ENCODE measurements at regions not wholly inside any gene's neighbourhood (a gene's known extent, or its start where the extent isn't known, plus 50 kb on each side); places are given as distances from the start of the nearest gene placed in this dataset.

- FAIRE-seq (no peak), DNase-seq (ENCODE audit: low read depth, low spot score) (no peak)
- CTCF ChIA-PET = no interaction called here
- Histone ChIP-seq H3K79me2 (ENCODE audit: control insufficient read depth, insufficient read depth, low read length) (no peaks in the 10 kb centered on the region), H3K27ac (ENCODE audit: insufficient read depth, low read depth, low read length) (no peak overlapping the region), H3K36me3 (ENCODE audit: control insufficient read depth in 2 of 2, extremely low read depth in 1 of 2, insufficient read depth in 2 of 2, low read length in 2 of 2) (no peaks in the 10 kb centered on the region), H3K4me1 (ENCODE audit: control insufficient read depth, extremely low read depth, insufficient read depth, low read length) (no peaks in the 10 kb centered on the region), H3K27me3 (ENCODE audit: control insufficient read depth in 2 of 2, insufficient read depth in 2 of 2, low read length in 2 of 2) (peaks cover 0 to 4% of the 10 kb centered on the region in 2 experiments), H3K9ac (replicated peaks; ENCODE audit: extremely low read depth, insufficient read depth, low read length) (no peak overlapping the region), H3K4me3 (replicated peaks in 1 of 3; ENCODE audit: insufficient read depth in 1 of 3, low read depth in 1 of 3, low read length in 3 of 3) (no peak overlapping the region), H3K4me2 (ENCODE audit: insufficient read depth, low read length) (no peak overlapping the region), H3K9me1 (replicated peaks; ENCODE audit: control insufficient read depth, extremely low read depth, insufficient read depth, low read length) (no peaks in the 10 kb centered on the region), H2AFZ (ENCODE audit: low read depth, low read length) (no peak overlapping the region), H4K20me1 (replicated peaks; ENCODE audit: control insufficient read depth, extremely low read depth, insufficient read depth, low read length) (no peaks in the 10 kb centered on the region), H3K9me3 (replicated peaks; ENCODE audit: control insufficient read depth, insufficient read depth, low read length) (no peaks in the 10 kb centered on the region)
- dilution Hi-C loops (cut with MboI; ENCODE audit: extremely low pct_ligation_motif_present, low sequenced_read_pairs) (no loop called here), intact Hi-C loops (cut with micrococcal nuclease) (no loop called here)
- no TSS peak for BruUV-seq (replicated peaks)
- TF ChIP-seq GATA2 (IDR thresholded peaks at IDR 0.05; ENCODE audit: insufficient read depth, insufficient read length, low read depth, low read length) = no peak
- no peak for TF ChIP-seq JUN (IDR thresholded peaks at IDR 0.05; ENCODE audit: borderline replicate concordance, insufficient read depth, insufficient read length, low read depth)
- no peak for TF ChIP-seq FOS (IDR thresholded peaks at IDR 0.05; ENCODE audit: borderline replicate concordance, insufficient read depth, low read length)
- TF ChIP-seq EZH2 (IDR thresholded peaks at IDR 0.05; ENCODE audit: borderline replicate concordance, low read depth, low read length, severe bottlenecking) = no peak
- TF ChIP-seq, protein P1, sequence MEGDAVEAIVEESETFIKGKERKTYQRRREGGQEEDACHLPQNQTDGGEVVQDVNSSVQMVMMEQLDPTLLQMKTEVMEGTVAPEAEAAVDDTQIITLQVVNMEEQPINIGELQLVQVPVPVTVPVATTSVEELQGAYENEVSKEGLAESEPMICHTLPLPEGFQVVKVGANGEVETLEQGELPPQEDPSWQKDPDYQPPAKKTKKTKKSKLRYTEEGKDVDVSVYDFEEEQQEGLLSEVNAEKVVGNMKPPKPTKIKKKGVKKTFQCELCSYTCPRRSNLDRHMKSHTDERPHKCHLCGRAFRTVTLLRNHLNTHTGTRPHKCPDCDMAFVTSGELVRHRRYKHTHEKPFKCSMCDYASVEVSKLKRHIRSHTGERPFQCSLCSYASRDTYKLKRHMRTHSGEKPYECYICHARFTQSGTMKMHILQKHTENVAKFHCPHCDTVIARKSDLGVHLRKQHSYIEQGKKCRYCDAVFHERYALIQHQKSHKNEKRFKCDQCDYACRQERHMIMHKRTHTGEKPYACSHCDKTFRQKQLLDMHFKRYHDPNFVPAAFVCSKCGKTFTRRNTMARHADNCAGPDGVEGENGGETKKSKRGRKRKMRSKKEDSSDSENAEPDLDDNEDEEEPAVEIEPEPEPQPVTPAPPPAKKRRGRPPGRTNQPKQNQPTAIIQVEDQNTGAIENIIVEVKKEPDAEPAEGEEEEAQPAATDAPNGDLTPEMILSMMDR (IDR thresholded peaks at IDR 0.05; ENCODE audit: extremely low read depth in 1 of 2, insufficient read depth in 1 of 2, low read depth in 1 of 2, low read length in 2 of 2) = no peak
- TF ChIP-seq, protein P2, sequence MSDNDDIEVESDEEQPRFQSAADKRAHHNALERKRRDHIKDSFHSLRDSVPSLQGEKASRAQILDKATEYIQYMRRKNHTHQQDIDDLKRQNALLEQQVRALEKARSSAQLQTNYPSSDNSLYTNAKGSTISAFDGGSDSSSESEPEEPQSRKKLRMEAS (IDR thresholded peaks at IDR 0.05; ENCODE audit: insufficient read depth, insufficient read length) = no peak
- no peak for TF ChIP-seq MYC (IDR thresholded peaks at IDR 0.05; ENCODE audit: low read depth, low read length)
- no peak for TF ChIP-seq POLR2A (IDR thresholded peaks at IDR 0.05; ENCODE audit: low read depth, low read length)
- no peak for TF ChIP-seq POLR2AphosphoS5 (IDR thresholded peaks at IDR 0.05; ENCODE audit: insufficient read depth, low read depth, low read length)
- POLR2A ChIA-PET = no interaction called here
Observed at GRCh38 chr3:72519946-72520604, 328.2 kb downstream of the SHQ1 start.

Data from endothelial cell of umbilical vein (primary cell).